Activated CD8-positive, alpha-beta T cell treated with anti-CD3 and anti-CD28 coated beads for 36 hours (primary cell): ENCODE measurements at regions not wholly inside any gene's neighbourhood (a gene's known extent, or its start where the extent isn't known, plus 50 kb on each side); places are given as distances from the start of the nearest gene placed in this dataset.

Experiments used
- ATAC-seq: fragments of 200-7000 bp; cut with Tn5 transposase; one replicate; pipeline ENCODE4 v1.10.0; 2021; ENCODE audit warnings: mild to moderate bottlenecking, moderate library complexity
- CTCF ChIA-PET: fragments of 350-600 bp; sonication (Branson Sonifier 250); formaldehyde crosslinking; loops from one replicate; lab custom pipeline; 2021; ENCODE audit warnings: antibody characterized with exemption; lab: Charles Lee
- POLR2A ChIA-PET: fragments of 350-600 bp; sonication (Branson Sonifier 250); formaldehyde crosslinking; loops from one replicate; lab custom pipeline; 2021; ENCODE audit warnings: antibody characterized with exemption; lab: Charles Lee
- DNase-seq: peaks from one replicate; pipeline ENCODE4 v3.0.0-alpha.2; 2020
- H3K27ac Mint-ChIP-seq: one replicate; pipeline ENCODE4 v1.8.0; 2021; ENCODE audit warnings: mild to moderate bottlenecking, mixed read lengths
- H3K27me3 Mint-ChIP-seq: one replicate; pipeline ENCODE4 v1.8.0; 2021; ENCODE audit warnings: mixed read lengths
- H3K36me3 Mint-ChIP-seq: one replicate; pipeline ENCODE4 v1.8.0; 2021; ENCODE audit warnings: low read depth, mixed read lengths
- H3K4me1 Mint-ChIP-seq: one replicate; pipeline ENCODE4 v1.8.0; 2021; ENCODE audit warnings: low read depth, mixed read lengths
- H3K4me3 Mint-ChIP-seq: one replicate; pipeline ENCODE4 v1.8.0; 2021; ENCODE audit warnings: mild to moderate bottlenecking, moderate library complexity, mixed read lengths
- H3K9me3 Mint-ChIP-seq: one replicate; pipeline ENCODE4 v1.8.0; 2021; ENCODE audit warnings: mixed read lengths
- CTCF ChIP-seq: fragments of 200-600 bp; IDR thresholded peaks from one replicate; pipeline ENCODE4 v1.8.0; 2022; ENCODE audit warnings: antibody characterized with exemption, mild to moderate bottlenecking
- intact Hi-C: fragments of 100-400 bp; cut with micrococcal nuclease; formaldehyde crosslinking; loops from one replicate; pipeline ENCODE4 v1.10.0; 2022

GRCh38 chr14:62455446-62455845, 589.8 kb downstream of the KCNH5 start:
- intact Hi-C loops = no loop called here
- Mint-ChIP-seq H3K4me3 (no peak overlapping the region), H3K36me3 (no peaks in the 10 kb centered on the region), H3K9me3 (peaks cover 4% of the 10 kb centered on the region), H3K27me3 (no peaks in the 10 kb centered on the region), H3K4me1 (no peaks in the 10 kb centered on the region), H3K27ac (no peak overlapping the region)
- ChIA-PET CTCF (interaction anchor here (1.1 kb wide), 1 partner anchor 9 kb away, joined by 3 read pairs; no protein-coding TSS in a partner anchor), POLR2A (interaction anchor here (0.7 kb wide), 1 partner anchor 140 kb away, joined by 3 read pairs; no protein-coding TSS in a partner anchor)
- no peak for TF ChIP-seq CTCF
- DNase-seq (no peak), ATAC-seq (no peak)

- no peaks in the 10 kb centered on the region for H3K4me1 Mint-ChIP-seq
- no peaks in the 10 kb centered on the region for H3K36me3 Mint-ChIP-seq
- intact Hi-C loops = no loop called here
- CTCF ChIA-PET = no interaction called here
- POLR2A ChIA-PET = no interaction called here
- peaks cover 1% of the 10 kb centered on the region for H3K9me3 Mint-ChIP-seq
- H3K4me3 Mint-ChIP-seq = no peak overlapping the region
- no peak overlapping the region for H3K27ac Mint-ChIP-seq
- DNase-seq (no peak), ATAC-seq (no peak)
- TF ChIP-seq CTCF = no peak
- no peaks in the 10 kb centered on the region for H3K27me3 Mint-ChIP-seq
Observed at GRCh38 chr14:62462988-62463387, 582.3 kb downstream of the KCNH5 start.

GRCh38 chr14:62468946-62469345, 576.3 kb downstream of the KCNH5 start:
- DNase-seq = no peak
- no peak for TF ChIP-seq CTCF
- ChIA-PET CTCF (no interaction called here), POLR2A (no interaction called here)
- no peaks in the 10 kb centered on the region for H3K36me3 Mint-ChIP-seq
- intact Hi-C loops = no loop called here
- no peaks in the 10 kb centered on the region for H3K27me3 Mint-ChIP-seq
- ATAC-seq = no peak
- H3K4me3 Mint-ChIP-seq = no peak overlapping the region
- no peaks in the 10 kb centered on the region for H3K4me1 Mint-ChIP-seq
- no peak overlapping the region for H3K27ac Mint-ChIP-seq
- H3K9me3 Mint-ChIP-seq = peaks cover 3% of the 10 kb centered on the region

- POLR2A ChIA-PET = no interaction called here
Observed at GRCh38 chr14:62470935-62471334, 574.3 kb downstream of the KCNH5 start.

GRCh38 chr14:62491146-62491545, 554.1 kb downstream of the KCNH5 start:
- no peaks in the 10 kb centered on the region for H3K27me3 Mint-ChIP-seq
- TF ChIP-seq CTCF = no peak
- H3K4me3 Mint-ChIP-seq = no peak overlapping the region

More at GRCh38 chr14:62470935-62471334, 574.3 kb downstream of the KCNH5 start:
- DNase-seq (no peak), ATAC-seq (no peak)
- no peaks in the 10 kb centered on the region for H3K36me3 Mint-ChIP-seq
- H3K27ac Mint-ChIP-seq = no peak overlapping the region
- no peak for TF ChIP-seq CTCF
- intact Hi-C loops = no loop called here
- no peaks in the 10 kb centered on the region for H3K27me3 Mint-ChIP-seq
- no peak overlapping the region for H3K4me3 Mint-ChIP-seq
- no peaks in the 10 kb centered on the region for H3K4me1 Mint-ChIP-seq
- CTCF ChIA-PET = no interaction called here
- H3K9me3 Mint-ChIP-seq = peaks cover 3% of the 10 kb centered on the region

More at GRCh38 chr14:62491146-62491545, 554.1 kb downstream of the KCNH5 start:
- POLR2A ChIA-PET = no interaction called here
- CTCF ChIA-PET = no interaction called here
- Mint-ChIP-seq H3K4me1 (no peaks in the 10 kb centered on the region), H3K27ac (no peak overlapping the region), H3K36me3 (no peaks in the 10 kb centered on the region), H3K9me3 (peaks cover 9% of the 10 kb centered on the region)
- DNase-seq (no peak), ATAC-seq (no peak)
- intact Hi-C loops = no loop called here
